ENCODE measurements at regions not wholly inside any gene's neighbourhood (a gene's known extent, or its start where the extent isn't known, plus 50 kb on each side); places are given as distances from the start of the nearest gene placed in this dataset.
A peak's percentile ranks its signal among the peaks of the same experiment; 100 is the strongest.
"Not testable (repeated sequence)": the region's sequence is repeated elsewhere in the genome, so short reads cannot be mapped to it uniquely, and the experiment has no call there.

DNA sequence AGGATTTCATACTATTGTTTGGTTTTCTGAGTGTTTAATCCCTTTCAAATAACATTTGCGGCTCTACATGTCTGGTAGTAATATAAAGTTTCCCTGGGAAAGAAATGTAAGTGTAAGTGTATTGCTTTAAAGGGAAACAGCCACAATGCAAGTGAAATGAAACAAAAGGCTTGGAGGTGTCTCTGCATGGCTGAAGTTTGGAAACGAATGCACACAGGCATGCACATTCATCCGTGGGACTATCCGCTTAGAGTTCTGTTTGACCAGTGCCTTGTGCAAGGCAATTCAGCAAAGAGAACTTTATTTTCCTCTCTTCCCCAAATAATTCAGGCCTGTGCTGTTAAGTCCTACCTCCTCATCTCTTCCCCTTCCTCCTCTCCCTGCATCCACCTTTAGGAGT is 56.1 kb upstream of the MRTFB start:
- Histone ChIP-seq H3K4me3 (no peak overlapping the region), H3K9me3 (no peaks in the 10 kb centered on the region), H3K4me1 (ENCODE audit: low read depth) (peaks cover 4% of the 10 kb centered on the region), H3K36me3 (ENCODE audit: low read depth) (no peaks in the 10 kb centered on the region)
- TF ChIP-seq, protein P1, sequence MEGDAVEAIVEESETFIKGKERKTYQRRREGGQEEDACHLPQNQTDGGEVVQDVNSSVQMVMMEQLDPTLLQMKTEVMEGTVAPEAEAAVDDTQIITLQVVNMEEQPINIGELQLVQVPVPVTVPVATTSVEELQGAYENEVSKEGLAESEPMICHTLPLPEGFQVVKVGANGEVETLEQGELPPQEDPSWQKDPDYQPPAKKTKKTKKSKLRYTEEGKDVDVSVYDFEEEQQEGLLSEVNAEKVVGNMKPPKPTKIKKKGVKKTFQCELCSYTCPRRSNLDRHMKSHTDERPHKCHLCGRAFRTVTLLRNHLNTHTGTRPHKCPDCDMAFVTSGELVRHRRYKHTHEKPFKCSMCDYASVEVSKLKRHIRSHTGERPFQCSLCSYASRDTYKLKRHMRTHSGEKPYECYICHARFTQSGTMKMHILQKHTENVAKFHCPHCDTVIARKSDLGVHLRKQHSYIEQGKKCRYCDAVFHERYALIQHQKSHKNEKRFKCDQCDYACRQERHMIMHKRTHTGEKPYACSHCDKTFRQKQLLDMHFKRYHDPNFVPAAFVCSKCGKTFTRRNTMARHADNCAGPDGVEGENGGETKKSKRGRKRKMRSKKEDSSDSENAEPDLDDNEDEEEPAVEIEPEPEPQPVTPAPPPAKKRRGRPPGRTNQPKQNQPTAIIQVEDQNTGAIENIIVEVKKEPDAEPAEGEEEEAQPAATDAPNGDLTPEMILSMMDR (IDR thresholded peaks at IDR 0.05), result no peak
- no peak for ATAC-seq
- no peak for DNase-seq
- intact Hi-C loops (cut with DNase I, micrococcal nuclease), result no loop called here

DNA sequence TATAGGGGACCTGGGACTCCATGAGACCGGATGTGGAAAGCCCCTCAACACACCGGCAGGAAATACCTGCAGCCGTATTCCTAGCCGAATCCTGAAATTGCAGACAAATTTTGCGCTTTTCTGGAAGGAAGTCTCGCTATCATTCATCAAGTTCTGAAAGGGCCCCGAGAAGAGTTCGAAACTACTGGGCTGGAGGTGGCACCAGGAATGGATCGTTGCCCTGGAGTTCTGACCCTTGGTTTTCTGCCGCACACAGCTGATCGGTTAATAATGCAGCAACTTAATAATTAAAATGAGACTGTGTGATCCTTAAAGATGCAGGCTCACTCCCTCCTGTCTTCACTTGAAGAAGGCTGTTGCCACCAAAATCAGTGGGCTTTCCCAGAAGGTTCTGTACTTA is 55.7 kb upstream of the MRTFB start:
- ATAC-seq (no peak), DNase-seq (no peak)
- Histone ChIP-seq H3K36me3 (ENCODE audit: low read depth) (no peaks in the 10 kb centered on the region), H3K4me1 (ENCODE audit: low read depth) (peaks cover 4% of the 10 kb centered on the region), H3K9me3 (no peaks in the 10 kb centered on the region), H3K4me3 (no peak overlapping the region)
- intact Hi-C loops (cut with DNase I, micrococcal nuclease), result no loop called here
- TF ChIP-seq, protein P1 (IDR thresholded peaks at IDR 0.05), result no peak

DNA sequence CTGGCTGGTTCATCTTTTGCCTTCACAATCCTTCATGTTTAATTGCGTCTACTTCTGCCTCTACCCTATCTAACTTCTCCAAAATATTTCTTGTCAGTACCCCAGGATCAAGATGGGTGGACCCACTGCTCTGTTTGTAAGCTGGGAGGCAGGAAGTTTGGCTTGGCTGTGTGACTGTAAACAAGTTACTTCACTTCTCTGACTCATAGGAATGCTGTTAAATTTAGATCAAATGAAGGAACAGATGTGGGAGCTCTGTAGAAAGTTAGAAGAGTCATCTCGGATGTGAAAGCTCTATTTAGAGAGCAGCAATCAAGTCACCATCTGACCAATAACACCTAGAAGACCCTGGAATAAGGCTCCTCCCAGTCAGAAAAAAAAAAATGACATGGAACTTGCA is 55.2 kb upstream of the MRTFB start:
- H3K9me3 ChIP-seq, result no peaks in the 10 kb centered on the region
- H3K36me3 ChIP-seq (ENCODE audit: low read depth), result no peaks in the 10 kb centered on the region
- H3K4me3 ChIP-seq, result no peak overlapping the region
- TF ChIP-seq, protein P1 (IDR thresholded peaks at IDR 0.05), result no peak
- DNase-seq (peak in 1 of 3 donors; percentile 19), ATAC-seq (peak; percentile 62)
- intact Hi-C loops (cut with DNase I, micrococcal nuclease), result no loop called here
- H3K4me1 ChIP-seq (ENCODE audit: low read depth), result peaks cover 4% of the 10 kb centered on the region

DNA sequence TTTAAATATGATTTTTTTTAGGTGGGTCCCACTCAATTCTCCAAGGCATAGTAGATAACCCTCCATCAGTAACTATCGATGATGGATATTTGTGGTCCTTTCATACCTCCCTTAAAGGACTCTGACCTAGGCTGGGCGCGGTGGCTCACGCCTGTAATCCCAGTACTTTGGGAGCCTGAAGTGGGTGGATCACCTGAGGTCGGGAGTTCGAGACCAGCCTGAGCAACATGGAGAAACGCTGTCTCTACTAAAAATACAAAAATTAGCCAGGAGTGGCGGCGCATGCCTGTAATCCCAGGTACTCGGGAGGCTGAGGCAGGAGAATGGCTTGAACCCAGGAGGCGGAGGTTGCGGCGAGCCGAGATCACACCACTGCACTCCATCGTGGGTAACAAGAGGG is 54.8 kb upstream of the MRTFB start:
- H3K9me3 ChIP-seq; intact Hi-C loops (cut with DNase I, micrococcal nuclease); H3K4me1 ChIP-seq (ENCODE audit: low read depth); H3K36me3 ChIP-seq (ENCODE audit: low read depth); ATAC-seq; H3K4me3 ChIP-seq; DNase-seq: not testable (repeated sequence)

DNA sequence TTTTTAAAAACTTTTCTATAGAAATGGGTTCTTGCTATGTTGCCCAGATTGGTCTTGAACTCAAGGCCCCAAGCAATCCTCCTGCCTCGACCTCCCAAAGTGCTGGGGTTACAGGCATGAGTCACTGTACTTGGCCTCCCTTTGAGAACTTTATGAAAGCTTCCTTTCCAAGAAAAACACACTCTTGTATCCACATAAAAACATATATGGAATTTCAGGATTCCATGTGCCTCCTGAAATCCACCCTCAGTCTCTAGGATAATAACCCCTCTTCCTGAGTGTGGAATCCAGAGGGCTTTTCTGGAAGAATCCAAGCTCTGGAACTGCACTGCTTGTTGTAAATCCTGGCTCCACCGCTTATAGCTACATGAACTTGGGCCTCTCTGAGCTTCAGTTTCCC is 53.2 kb upstream of the MRTFB start:
- Histone ChIP-seq H3K4me3 (no peak overlapping the region), H3K9me3 (no peaks in the 10 kb centered on the region), H3K4me1 (ENCODE audit: low read depth) (no peaks in the 10 kb centered on the region), H3K36me3 (ENCODE audit: low read depth) (no peaks in the 10 kb centered on the region)
- intact Hi-C loops (cut with DNase I, micrococcal nuclease), result no loop called here
- DNase-seq, result no peak
- TF ChIP-seq, protein P1 (IDR thresholded peaks at IDR 0.05), result no peak
- ATAC-seq, result no peak

DNA sequence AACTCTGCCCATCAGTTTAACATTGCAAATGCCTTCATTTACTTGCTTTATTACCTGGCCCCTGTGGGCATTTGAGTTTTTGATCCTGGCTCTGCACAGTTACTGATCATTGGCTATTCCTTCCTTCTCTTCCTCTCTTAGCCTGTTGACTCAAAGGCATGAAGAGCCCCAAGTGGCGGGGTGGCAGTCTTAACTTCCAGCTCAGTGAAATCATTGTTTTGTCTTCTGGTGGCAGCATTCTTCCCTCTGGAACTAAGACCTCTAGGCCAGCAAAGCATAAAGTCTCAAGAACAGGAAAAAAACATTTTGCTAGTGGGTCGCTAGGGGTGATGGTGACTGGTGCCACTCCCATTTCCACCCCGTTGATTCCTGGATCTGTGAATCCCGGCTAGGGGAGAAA is 52.3 kb upstream of the MRTFB start:
- intact Hi-C loops (cut with DNase I, micrococcal nuclease), result no loop called here
- DNase-seq (no peak), ATAC-seq (no peak)
- no peaks in the 10 kb centered on the region for H3K4me1 ChIP-seq (ENCODE audit: low read depth)
- TF ChIP-seq, protein P1 (IDR thresholded peaks at IDR 0.05), result no peak
- no peaks in the 10 kb centered on the region for H3K36me3 ChIP-seq (ENCODE audit: low read depth)
- H3K9me3 ChIP-seq, result no peaks in the 10 kb centered on the region
- no peak overlapping the region for H3K4me3 ChIP-seq
